A673 (cell line): ENCODE measurements at regions not wholly inside any gene's neighbourhood (a gene's known extent, or its start where the extent isn't known, plus 50 kb on each side); places are given as distances from the start of the nearest gene placed in this dataset.

ENCODE experiments used
- CTCF ChIP-seq: fragments of 300-800, 200-600 bp; sonication (generic); conservative IDR thresholded peaks from 2 replicates; pipeline ENCODE4 v1.5.1; 2017; ENCODE audit warnings: low read depth, mild to moderate bottlenecking, antibody characterized with exemption, low read length, moderate library complexity, mixed read lengths
- EZH2 ChIP-seq: fragments of 200-600 bp; sonication (generic); IDR thresholded peaks from 2 replicates; pipeline ENCODE4 v1.6.1; 2017; ENCODE audit warnings: borderline replicate concordance, low read depth, mild to moderate bottlenecking, mixed read lengths, antibody characterized with exemption, low read length; ENCODE audit not compliant: poor library complexity, severe bottlenecking

DNA sequence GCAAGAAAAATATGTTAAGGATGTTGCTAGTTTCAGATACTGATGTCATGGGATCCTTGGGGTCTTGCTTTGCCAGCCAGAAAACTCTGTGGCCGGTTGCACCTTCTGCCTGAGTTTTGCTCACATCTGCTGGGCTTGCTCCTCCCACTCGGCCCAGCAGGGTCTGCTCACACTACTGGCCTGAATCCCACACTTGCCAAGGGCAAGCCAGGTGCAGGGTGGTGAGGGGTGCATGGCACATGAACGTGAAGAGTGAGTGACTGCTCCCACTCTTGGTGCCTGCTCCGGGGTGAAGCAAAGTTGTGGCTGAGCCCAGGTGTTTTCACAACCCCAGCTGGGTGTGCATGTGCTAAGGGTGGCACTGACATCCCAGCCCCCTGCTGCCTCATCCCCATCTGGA lies 83.1 kb upstream of the STARD4 start:
- TF ChIP-seq CTCF (no peak), EZH2 (no peak)
